PC-3 (cell line): ENCODE measurements at regions not wholly inside any gene's neighbourhood (a gene's known extent, or its start where the extent isn't known, plus 50 kb on each side); places are given as distances from the start of the nearest gene placed in this dataset.

Experiments
- ATAC-seq: fragments of 200-7000 bp; cut with Tn5 transposase; 2 replicates; pipeline ENCODE4 v1.9.1; 2020; ENCODE audit warnings: mild to moderate bottlenecking, moderate library complexity
- BruUV-seq: library from RNA; stranded (reverse); fragments of 400-500 nt; replicated peaks from 2 replicates; lab custom pipeline; 2021; lab: Mats Ljungman, UMichigan
- CTCF ChIA-PET: fragments of 300-600 bp; sonication (Branson Sonifier 250); formaldehyde crosslinking; loops from one replicate; lab custom pipeline; 2022; ENCODE audit warnings: antibody characterized with exemption; lab: Charles Lee
- POLR2A ChIA-PET: fragments of 300-600 bp; sonication (Branson Sonifier 250); formaldehyde crosslinking; loops from one replicate; lab custom pipeline; 2022; ENCODE audit warnings: antibody characterized with exemption; ENCODE audit not compliant: unreplicated experiment; lab: Charles Lee
- DNase-seq: peaks from one replicate; pipeline ENCODE4 v3.0.0-alpha.2; 2015
- H2AFZ ChIP-seq: fragments of 300-600 bp; sonication (generic); 2 replicates; pipeline ENCODE4 v1.6.0; 2016; ENCODE audit warnings: antibody characterized with exemption, low read length
- H3F3A ChIP-seq: fragments of 300-600 bp; sonication (generic); one replicate; pipeline ENCODE4 v1.6.0; 2017; ENCODE audit warnings: antibody characterized with exemption, low read length, control low read depth, mild to moderate bottlenecking; ENCODE audit not compliant: unreplicated experiment
- H3K27ac ChIP-seq: fragments of 300-600 bp; sonication (generic); 2 replicates; pipeline ENCODE4 v1.5.1; 2016; ENCODE audit warnings: mild to moderate bottlenecking, low read length
- H3K27me3 ChIP-seq: fragments of 300-600 bp; sonication (generic); 2 replicates; pipeline ENCODE4 v1.6.1; 2016; ENCODE audit warnings: low read length, mixed read lengths
- H3K36me3 ChIP-seq: fragments of 300-600 bp; sonication (generic); 2 replicates; pipeline ENCODE4 v1.6.1; 2016; ENCODE audit warnings: low read depth, mixed run types, low read length, mixed read lengths
- H3K4me1 ChIP-seq: fragments of 300-600 bp; sonication (generic); 2 replicates; pipeline ENCODE4 v1.5.1; 2016; ENCODE audit warnings: low read length; ENCODE audit not compliant: insufficient read depth
- H3K4me2 ChIP-seq: fragments of 300-600 bp; sonication (generic); 2 replicates; pipeline ENCODE4 v1.6.0; 2016; ENCODE audit warnings: low read length
- H3K4me3 ChIP-seq: fragments of 300-600 bp; sonication (generic); 2 replicates; pipeline ENCODE4 v1.5.1; 2016; ENCODE audit warnings: mild to moderate bottlenecking, low read length, mixed read lengths
- H3K79me2 ChIP-seq: fragments of 300-600 bp; sonication (generic); 2 replicates; pipeline ENCODE4 v1.6.1; 2017; ENCODE audit warnings: low read length, mixed read lengths
- H3K9ac ChIP-seq: fragments of 300-600 bp; sonication (generic); 2 replicates; pipeline ENCODE4 v1.6.0; 2016; ENCODE audit warnings: mild to moderate bottlenecking, low read length
- H3K9me2 ChIP-seq: fragments of 300-600 bp; sonication (generic); replicated peaks from 2 replicates; pipeline ENCODE4 v1.6.1; 2016; ENCODE audit warnings: mixed run types, low read length, mixed read lengths
- H3K9me3 ChIP-seq: fragments of 300-600 bp; sonication (generic); 2 replicates; pipeline ENCODE4 v1.6.1; 2016; ENCODE audit warnings: low read length, mixed read lengths
- H4K20me1 ChIP-seq: fragments of 300-600 bp; sonication (generic); 2 replicates; pipeline ENCODE4 v1.6.1; 2016; ENCODE audit warnings: low read length, mixed read lengths
- CTCF ChIP-seq: fragments of 300-600 bp; sonication (generic); conservative IDR thresholded peaks from 2 replicates; pipeline ENCODE4 v1.5.1; 2017; ENCODE audit warnings: antibody characterized with exemption, low read depth, mild to moderate bottlenecking, low read length
- EZH2 ChIP-seq: fragments of 300-600 bp; sonication (generic); IDR thresholded peaks from one replicate; pipeline ENCODE4 v1.6.1; 2017; ENCODE audit warnings: antibody characterized with exemption, mild to moderate bottlenecking, low read length; ENCODE audit not compliant: unreplicated experiment
- EZH2phosphoT487 ChIP-seq: fragments of 300-600 bp; sonication (generic); IDR thresholded peaks from 2 replicates; pipeline ENCODE4 v1.6.1; 2018; ENCODE audit warnings: mild to moderate bottlenecking, antibody characterized with exemption, low read length, borderline replicate concordance
- intact Hi-C: fragments of 100-400 bp; cut with micrococcal nuclease; formaldehyde crosslinking; loops from 2 replicates; pipeline ENCODE4 v1.9.0; 2023

- Histone ChIP-seq H3K4me2 (no peak overlapping the region), H3K9me3 (peaks cover 25% of the 10 kb centered on the region), H3F3A (no peaks in the 10 kb centered on the region), H3K27me3 (no peaks in the 10 kb centered on the region), H3K27ac (no peak overlapping the region), H3K4me3 (no peak overlapping the region), H3K9ac (no peak overlapping the region), H2AFZ (no peak overlapping the region), H3K4me1 (no peaks in the 10 kb centered on the region), H4K20me1 (no peaks in the 10 kb centered on the region), H3K9me2 (no peaks in the 10 kb centered on the region), H3K79me2 (no peaks in the 10 kb centered on the region), H3K36me3 (no peaks in the 10 kb centered on the region)
- ChIA-PET POLR2A (no interaction called here), CTCF (no interaction called here)
- no peak for ATAC-seq
- BruUV-seq = no TSS peak
- intact Hi-C loops = no loop called here
- DNase-seq = no peak
- TF ChIP-seq EZH2phosphoT487 (no peak), EZH2 (no peak), CTCF (no peak)
Measured at GRCh38 chr20:55461519-55461918, 543.8 kb downstream of the CBLN4 start.

GRCh38 chr20:55456316-55456940 lies 548.9 kb downstream of the CBLN4 start:
- TF ChIP-seq CTCF (no peak), EZH2phosphoT487 (no peak), EZH2 (no peak)
- Histone ChIP-seq H3K4me1 (no peaks in the 10 kb centered on the region), H3F3A (no peaks in the 10 kb centered on the region), H3K9me3 (peaks cover 19% of the 10 kb centered on the region), H3K27me3 (no peaks in the 10 kb centered on the region), H3K4me3 (no peak overlapping the region), H3K4me2 (no peak overlapping the region), H3K79me2 (no peaks in the 10 kb centered on the region), H3K27ac (no peak overlapping the region), H3K9ac (no peak overlapping the region), H3K36me3 (no peaks in the 10 kb centered on the region), H2AFZ (no peak overlapping the region), H4K20me1 (no peaks in the 10 kb centered on the region), H3K9me2 (no peaks in the 10 kb centered on the region)
- CTCF ChIA-PET = no interaction called here
- no peak for ATAC-seq
- POLR2A ChIA-PET = no interaction called here
- peak; percentile 4 for DNase-seq
- no TSS peak for BruUV-seq
- intact Hi-C loops = no loop called here

GRCh38 chr20:55449091-55449490 lies 556.2 kb downstream of the CBLN4 start:
- no peaks in the 10 kb centered on the region for H3K79me2 ChIP-seq
- intact Hi-C loops = no loop called here
- no peak overlapping the region for H3K4me3 ChIP-seq
- H3K4me2 ChIP-seq = no peak overlapping the region
- no peaks in the 10 kb centered on the region for H3K36me3 ChIP-seq
- no peak overlapping the region for H2AFZ ChIP-seq
- no peaks in the 10 kb centered on the region for H3K4me1 ChIP-seq
- H3F3A ChIP-seq = no peaks in the 10 kb centered on the region
- no peaks in the 10 kb centered on the region for H3K27me3 ChIP-seq
- H3K9me3 ChIP-seq = peaks cover 38% of the 10 kb centered on the region; the same call in 1 of the 2 replicates
- DNase-seq = no peak
- no peak for ATAC-seq
- POLR2A ChIA-PET = no interaction called here
- H3K27ac ChIP-seq = no peak overlapping the region
- H4K20me1 ChIP-seq = no peaks in the 10 kb centered on the region
- no peak overlapping the region for H3K9ac ChIP-seq
- H3K9me2 ChIP-seq = no peaks in the 10 kb centered on the region
- CTCF ChIA-PET = no interaction called here
- BruUV-seq = no TSS peak
- no peak for TF ChIP-seq CTCF
- no peak for TF ChIP-seq EZH2phosphoT487
- no peak for TF ChIP-seq EZH2
